ENCODE measurements at regions not wholly inside any gene's neighbourhood (a gene's known extent, or its start where the extent isn't known, plus 50 kb on each side); places are given as distances from the start of the nearest gene placed in this dataset.

DNA sequence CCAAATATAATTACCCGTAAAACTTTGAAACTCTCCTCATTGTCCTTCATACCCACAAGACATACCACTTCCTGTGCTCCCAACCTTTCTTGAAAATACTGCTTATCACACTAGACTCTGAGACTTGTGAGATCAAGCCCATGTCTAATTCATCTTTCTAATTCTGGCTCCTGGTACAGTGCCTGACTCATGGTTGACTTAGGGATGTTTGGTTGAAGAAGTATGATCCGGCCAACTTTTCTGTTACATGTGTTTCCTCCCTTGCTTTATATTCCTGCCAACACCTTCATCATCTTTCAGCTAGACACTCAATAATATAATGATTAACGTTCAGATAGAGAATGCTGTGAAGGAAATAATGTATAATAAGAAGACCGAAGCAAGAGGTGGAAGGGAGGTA is 58.2 kb downstream of the MEX3B start:
- no peak for DNase-seq (ENCODE audit: low read depth in 3 of 3)

- DNase-seq (ENCODE audit: low read depth in 3 of 3): no peak
Observed at GRCh38 chr15:81983497-81983896, 62.3 kb downstream of the MEX3B start.

DNA sequence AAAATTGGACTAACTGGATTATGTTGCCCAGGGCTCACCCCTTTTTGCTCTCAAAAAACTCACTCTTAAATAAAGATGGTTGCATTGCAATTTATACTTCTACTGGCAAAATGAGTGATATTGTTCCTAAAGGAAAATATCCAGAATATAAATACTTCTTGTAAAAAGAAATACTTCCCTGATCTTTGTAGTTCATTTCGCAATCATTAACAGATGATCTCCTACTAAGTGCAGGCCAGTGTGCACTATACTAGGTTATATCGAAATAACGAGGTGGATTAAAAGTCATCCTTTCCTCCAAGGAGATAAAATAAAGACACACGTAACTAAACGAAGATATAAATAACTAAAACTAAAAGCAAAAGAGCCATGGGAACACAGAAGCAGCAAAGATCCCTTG is 63.0 kb downstream of the MEX3B start:
- DNase-seq (ENCODE audit: low read depth in 3 of 3): no peak

GRCh38 chr15:81981908-81982307 is 63.9 kb downstream of the MEX3B start:
- no peak for DNase-seq (ENCODE audit: low read depth in 3 of 3)

DNA sequence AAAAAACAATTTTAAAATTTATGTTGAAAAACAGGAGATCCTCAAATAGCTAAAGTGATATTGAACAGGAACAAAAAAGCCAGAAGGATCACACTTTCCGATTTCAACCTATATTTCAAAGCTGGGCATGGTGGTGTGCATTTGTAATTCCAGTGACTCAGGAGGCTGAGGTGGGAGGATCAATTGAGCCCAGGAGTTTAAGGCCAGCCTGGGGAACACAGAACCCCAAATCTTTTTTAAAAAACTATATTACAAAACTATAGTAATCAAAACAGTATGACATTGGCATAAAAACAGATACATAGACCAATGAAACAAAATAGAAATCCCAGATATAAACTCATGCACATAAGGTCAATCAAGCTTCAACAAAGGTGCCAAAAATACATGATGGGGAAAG is 68.4 kb downstream of the MEX3B start:
- DNase-seq (ENCODE audit: low read depth in 3 of 3): no peak

DNA sequence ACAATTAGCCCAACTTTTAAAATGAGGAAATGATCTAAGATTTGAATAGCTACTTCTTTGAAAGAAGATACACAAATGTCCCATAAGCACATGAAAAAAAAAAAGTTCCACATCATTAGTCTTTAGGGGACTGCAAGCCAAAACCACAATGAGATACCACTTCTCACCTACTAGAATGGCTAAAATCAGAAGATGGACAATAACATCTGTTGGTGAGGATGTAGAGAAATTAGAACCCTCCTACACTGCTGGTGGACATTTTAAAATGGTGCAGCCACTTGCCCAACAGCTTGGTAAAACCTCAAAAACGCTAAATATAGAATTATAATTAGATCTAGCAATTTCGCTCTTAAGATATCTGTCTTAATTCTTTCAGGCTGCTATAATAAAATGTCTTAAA is 77.1 kb downstream of the MEX3B start:
- no peak for DNase-seq (ENCODE audit: low read depth in 3 of 3)

DNA sequence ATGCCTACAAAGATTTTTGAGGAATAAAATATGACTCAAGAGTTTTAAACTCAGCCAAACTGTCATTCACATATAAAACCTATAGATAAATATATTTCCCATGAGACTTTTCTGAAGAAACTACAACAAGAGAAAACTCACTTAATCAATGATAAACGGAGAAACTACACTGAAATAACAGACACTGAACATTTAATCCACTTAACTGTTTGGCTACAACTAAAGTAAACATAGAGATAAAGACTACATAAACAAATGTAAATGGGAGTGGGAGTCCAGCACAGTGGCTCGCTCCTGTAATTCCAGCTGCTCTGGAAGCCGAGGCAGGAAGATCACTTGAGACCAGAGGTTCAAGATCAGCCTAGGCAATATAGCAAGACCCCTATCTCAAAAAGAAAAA is 79.2 kb downstream of the MEX3B start:
- DNase-seq (ENCODE audit: low read depth in 3 of 3): no peak

- DNase-seq (ENCODE audit: low read depth in 3 of 3): no peak
Observed at GRCh38 chr15:81962482-81962881, 83.3 kb downstream of the MEX3B start.

DNA sequence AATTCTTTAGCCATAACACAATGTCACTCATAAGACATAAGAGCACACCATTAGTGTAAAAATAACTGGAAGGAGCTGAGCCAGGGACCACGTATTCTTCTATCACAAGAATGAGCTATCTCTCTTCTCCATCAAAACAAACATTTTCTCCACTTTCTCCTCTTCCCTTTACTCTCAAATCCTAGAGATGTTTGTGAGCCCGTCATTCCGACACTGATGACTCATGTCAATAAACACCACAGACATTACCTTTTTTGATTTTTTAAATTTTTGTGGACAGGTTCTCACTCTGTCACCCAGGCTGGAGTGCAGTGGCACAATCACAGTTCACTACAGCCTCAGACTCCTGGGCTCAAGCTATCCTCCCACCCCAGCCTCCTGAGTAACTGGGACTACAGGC is 86.6 kb downstream of the MEX3B start:
- no peak for DNase-seq (ENCODE audit: low read depth in 3 of 3)

- no peak for DNase-seq (ENCODE audit: low read depth in 3 of 3)
Observed at GRCh38 chr15:81957698-81958097, 88.1 kb downstream of the MEX3B start.

DNA sequence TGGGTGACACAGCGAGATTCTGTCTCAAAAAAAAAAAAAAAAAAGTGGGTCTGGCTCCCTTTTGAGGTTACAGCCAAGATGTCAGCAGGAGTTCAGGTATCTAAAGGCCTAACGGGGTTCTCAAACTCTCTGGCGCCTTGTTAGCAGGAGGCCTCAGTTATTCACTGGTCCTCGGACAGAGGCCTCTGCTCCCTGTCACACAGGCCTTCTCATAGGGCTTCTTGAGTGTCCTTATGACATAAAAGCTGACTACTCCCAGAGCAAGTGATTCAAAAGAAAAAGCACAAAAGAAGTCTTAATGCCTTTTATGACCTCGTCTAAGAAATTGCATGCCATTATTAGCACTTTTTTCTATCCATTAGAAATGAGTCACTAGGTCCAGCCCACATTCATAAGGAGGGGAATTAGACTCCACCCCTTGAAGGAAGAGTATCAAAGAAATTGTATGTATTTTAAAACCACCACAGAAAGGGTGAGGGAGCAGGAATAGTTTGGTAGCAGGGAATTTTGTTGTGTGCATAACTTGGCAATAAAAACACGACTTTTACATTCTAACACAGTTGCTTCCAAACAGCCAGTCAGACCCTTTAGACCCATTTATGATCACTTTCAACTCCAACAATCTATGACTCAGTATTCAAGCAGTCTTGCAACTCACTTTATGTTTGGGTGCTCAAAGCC is 90.3 kb downstream of the MEX3B start:
- DNase-seq (ENCODE audit: low read depth in 3 of 3): no peak

- no peak for DNase-seq (ENCODE audit: low read depth in 3 of 3)
Observed at GRCh38 chr15:81954158-81954783, 91.5 kb downstream of the MEX3B start.

DNA sequence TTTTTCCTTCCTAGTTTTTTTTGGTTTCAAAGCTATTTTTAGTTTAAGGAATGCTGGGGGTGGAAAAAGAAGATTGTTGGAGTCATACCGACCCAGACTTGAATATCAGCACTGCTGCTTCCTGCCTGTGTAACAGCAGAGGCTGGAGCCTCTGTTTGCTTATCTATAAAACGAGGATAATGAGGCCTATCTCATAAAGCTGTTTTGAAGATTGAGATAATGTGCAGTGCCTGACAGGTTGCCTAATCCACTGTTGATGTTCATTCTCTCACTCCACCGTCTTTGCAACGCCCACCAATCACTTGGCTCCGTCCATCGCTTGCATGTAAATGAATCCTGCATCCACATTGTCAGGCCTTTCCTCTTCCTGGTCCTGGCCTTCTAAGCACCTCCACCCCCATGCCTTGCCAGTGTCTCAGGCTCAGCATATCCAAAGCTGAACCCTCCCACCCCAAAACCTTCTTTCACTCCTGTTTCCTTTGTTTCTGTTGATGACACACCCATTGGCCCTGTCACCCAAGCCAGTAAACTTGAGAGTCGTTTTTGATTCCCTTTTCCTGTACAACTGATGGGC is 94.9 kb downstream of the MEX3B start:
- DNase-seq (ENCODE audit: low read depth in 3 of 3): no peak

DNA sequence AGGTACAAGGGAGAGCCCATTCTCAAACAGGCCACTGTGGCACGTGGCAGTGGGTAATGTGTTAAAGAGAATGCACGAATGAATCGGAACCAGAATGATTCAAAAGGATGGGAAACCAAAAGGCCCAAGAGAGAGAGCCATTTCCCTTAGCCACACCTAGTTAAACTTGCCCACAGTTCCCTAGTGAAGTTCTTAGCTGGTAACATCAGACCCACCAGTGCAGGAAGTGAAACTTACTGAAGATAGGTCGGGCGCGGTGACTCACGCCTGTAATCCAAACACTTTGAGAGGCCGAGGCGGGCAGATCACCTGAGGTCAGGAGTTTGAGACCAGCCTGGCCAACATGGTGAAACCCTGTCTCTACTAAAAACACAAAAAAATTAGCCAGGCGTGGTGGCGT is 97.1 kb downstream of the MEX3B start:
- DNase-seq (ENCODE audit: low read depth in 3 of 3): no peak

- DNase-seq (ENCODE audit: low read depth in 3 of 3): no peak
Observed at GRCh38 chr15:81948222-81948621, 97.6 kb downstream of the MEX3B start.

DNA sequence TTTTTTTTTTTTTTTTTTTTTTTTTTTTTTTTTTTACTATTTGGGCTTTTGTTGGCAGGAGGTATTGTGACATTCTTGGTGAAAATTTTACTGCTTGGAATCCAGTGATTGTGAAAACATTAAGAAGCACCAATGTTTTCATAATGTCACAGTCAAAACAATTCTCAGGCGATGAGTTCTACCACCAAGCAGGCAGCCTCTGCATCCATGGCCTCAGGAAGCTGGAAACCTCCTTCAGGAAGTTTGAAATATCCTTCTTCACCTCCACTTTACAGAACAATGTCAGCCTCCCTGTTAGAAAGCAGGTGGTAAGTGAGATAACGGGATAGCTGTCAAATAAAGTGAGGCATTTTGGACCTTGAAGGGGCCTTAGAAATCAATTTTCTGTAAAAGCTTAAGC is 98.3 kb downstream of the MEX3B start:
- DNase-seq (ENCODE audit: low read depth in 3 of 3): no peak

DNA sequence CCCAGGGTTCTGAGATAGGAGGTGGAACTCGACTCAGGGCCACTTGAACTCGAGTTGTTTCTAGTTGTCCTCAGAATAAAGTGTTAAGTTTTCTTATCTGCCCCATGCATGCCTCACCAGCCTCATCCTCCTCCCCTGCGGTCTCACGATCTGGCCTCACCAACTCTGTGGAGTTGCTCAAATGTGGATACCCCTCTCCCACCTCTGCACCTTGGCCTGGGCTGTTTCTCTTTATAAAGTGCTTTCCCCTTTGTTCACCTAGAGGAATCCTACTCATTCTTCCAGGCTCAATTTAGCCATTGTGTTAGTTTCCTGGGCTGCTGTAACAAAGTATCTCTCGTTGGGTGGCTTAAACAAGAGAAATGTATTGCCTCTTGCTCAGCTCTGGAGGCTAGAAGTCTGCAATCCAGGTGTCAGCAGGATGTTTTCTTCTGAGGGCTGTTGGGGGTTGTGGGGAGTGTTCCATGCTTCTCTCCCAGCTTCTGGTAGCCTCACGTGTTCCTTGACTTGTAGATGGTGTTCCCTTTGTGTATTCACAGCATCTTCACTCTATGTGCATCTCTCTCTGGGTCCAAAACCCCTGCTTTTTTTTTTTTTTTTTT is 100.7 kb downstream of the MEX3B start:
- DNase-seq (ENCODE audit: low read depth in 3 of 3): no peak

- no peak for DNase-seq (ENCODE audit: low read depth in 3 of 3)
Observed at GRCh38 chr15:81942655-81943195, 103.1 kb downstream of the MEX3B start.

DNA sequence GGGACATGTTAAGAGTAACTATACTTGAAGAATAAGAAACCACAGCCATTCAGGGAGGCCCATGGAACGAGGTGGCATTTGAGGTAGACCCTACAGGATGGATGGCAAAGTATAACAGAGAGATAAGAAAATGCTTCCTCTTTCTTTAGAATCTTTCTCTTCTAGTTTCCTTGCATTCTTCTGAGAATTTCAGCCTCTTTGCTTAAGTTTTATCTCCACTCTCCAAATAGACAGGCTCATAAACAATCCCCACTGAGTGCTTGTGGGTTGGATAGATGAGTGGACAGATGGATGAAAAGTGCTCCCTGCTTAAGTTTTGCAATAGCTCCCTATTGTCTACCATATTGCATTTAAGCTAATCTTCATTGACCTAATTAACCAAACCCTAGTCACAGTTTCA is 103.7 kb downstream of the MEX3B start:
- DNase-seq (ENCODE audit: low read depth in 3 of 3): no peak

- no peak for DNase-seq (ENCODE audit: low read depth in 3 of 3)
Observed at GRCh38 chr15:81941479-81941878, 104.3 kb downstream of the MEX3B start.

DNA sequence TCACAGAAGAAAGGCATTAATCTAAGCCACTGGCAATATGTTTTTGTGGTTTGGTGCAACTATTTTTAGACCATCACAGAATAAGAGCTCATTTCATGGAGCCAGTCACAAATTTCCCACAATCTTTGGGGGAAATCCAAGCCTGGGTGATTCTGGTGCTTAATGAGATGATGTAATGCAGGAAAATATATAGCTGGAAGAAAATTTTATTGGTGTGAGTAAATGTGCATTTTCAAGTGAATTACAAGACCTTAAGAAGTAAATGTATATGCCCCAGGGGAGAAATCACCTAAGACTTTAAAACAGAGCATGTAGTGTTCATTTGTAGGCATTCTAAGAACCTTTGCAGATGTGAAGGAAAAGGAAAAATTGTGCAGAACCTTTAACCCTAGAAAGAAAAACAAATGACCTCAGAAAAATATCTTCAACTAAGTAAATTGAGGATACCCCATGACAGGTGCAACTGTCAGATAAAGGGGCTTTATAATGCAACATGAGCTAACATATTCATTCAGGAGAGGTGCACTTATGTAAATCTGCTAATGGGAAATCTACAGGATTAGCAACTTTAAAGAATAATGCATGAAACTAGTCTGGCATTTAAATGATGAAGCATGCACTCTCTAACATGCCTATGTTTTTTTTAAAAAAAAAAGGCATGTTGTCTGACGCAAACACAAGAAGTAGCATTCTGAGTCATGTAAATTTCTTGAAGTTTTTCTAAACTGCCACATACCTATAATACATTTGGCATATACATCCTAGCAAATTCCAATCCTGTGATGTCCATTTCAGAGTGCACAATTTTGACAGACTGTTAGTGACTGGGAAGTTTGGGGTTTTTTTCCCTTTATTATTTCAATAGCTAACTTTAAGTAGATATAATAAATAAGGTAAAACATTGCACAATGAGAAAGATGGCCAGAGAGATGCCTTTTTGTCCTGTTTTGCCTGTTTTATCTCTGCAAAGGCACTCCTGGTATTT is 105.1 kb downstream of the MEX3B start:
- DNase-seq (ENCODE audit: low read depth in 3 of 3): no peak
